ENCODE measurements at regions not wholly inside any gene's neighbourhood (a gene's known extent, or its start where the extent isn't known, plus 50 kb on each side); places are given as distances from the start of the nearest gene placed in this dataset.

DNA sequence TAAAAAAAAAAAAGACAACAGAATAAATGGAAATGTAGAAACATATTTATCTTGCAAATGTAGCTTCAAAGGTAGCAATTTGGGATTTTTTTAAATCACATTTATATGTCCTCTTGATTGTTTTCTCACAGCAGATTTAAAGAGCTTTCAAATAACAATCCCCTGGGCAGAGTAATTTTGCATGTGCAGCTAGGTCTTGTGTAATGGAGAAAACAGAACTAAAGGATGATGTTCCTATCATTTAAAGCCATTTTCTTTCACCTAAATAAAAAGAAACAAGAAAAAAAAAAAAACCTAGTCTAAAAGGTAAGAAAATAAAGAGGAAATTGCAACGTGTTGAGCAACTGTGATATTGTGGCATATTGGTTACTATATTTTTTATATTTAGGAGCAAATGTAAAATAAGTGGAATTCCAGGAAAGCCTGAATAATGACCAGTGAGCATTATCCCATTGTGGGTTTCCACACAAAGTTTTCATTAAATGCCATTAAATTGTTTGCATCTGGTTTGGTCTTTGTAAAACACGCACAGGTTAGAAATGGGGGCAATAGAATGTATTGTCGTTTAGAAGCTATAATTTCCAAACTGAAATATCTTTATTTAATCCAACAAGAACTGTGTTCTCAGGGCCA is 215.6 kb downstream of the SLC6A15 start:
- no peaks in the 10 kb centered on the region for H3K27me3 Mint-ChIP-seq (ENCODE audit: low read depth)

DNA sequence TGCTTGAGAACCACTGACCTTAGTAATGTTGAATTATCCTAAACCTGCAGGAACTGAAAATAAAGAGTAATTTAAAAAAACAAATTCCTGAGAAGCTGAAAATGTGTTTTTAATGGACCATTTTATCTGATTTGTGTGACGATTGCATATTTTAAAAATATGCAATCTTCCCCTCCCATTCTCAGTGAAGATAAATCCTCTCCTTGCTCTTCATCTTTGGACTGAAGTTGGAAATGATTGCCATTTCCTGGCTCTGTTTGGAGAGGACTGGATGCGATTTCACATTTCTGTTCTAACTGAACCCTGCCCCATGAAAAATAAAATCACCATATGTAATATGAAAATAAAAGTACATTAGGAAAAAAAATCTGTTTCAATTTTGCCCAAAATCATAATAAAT is 216.3 kb downstream of the SLC6A15 start:
- intact Hi-C loops (cut with micrococcal nuclease), result no loop called here
- Mint-ChIP-seq H3K27ac (no peak overlapping the region), H3K4me3 (ENCODE audit: low read depth) (no peak overlapping the region), H3K27me3 (ENCODE audit: low read depth) (no peaks in the 10 kb centered on the region), H3K4me1 (ENCODE audit: low read depth) (no peaks in the 10 kb centered on the region), H3K36me3 (ENCODE audit: low read depth) (no peaks in the 10 kb centered on the region), H3K9me3 (no peaks in the 10 kb centered on the region)
- DNase-seq (ENCODE audit: low spot score), result no peak

More for the DNA sequence above, 215.6 kb downstream of the SLC6A15 start:
- Mint-ChIP-seq H3K36me3 (ENCODE audit: low read depth) (no peaks in the 10 kb centered on the region), H3K27ac (no peak overlapping the region), H3K4me3 (ENCODE audit: low read depth) (no peak overlapping the region), H3K9me3 (no peaks in the 10 kb centered on the region), H3K4me1 (ENCODE audit: low read depth) (peaks cover 1% of the 10 kb centered on the region)
- DNase-seq (ENCODE audit: low spot score), result no peak
- intact Hi-C loops (cut with micrococcal nuclease), result no loop called here

DNA sequence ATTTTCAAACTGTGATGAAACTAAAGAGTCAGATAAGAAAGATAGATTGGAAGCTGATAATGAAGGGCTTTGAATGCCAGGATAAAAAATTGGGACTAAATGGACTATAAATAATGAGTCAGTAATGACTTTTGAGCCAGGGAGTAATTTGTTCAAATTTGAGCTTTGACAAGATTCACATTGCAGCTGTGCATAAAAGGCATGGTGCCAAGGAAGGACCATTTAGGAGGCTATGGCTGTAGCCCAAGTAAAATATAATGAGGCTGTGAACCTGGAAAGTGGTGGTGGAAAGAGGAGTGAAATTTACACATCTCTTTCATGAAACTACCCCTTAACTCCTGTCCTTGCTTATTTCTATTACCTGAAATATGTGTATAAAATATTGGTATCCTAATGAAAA is 218.5 kb downstream of the SLC6A15 start:
- no peak for DNase-seq (ENCODE audit: low spot score)
- Mint-ChIP-seq H3K4me3 (ENCODE audit: low read depth) (no peak overlapping the region), H3K27ac (no peak overlapping the region), H3K9me3 (no peaks in the 10 kb centered on the region), H3K36me3 (ENCODE audit: low read depth) (no peaks in the 10 kb centered on the region), H3K27me3 (ENCODE audit: low read depth) (no peaks in the 10 kb centered on the region), H3K4me1 (ENCODE audit: low read depth) (no peaks in the 10 kb centered on the region)
- intact Hi-C loops (cut with micrococcal nuclease), result no loop called here

DNA sequence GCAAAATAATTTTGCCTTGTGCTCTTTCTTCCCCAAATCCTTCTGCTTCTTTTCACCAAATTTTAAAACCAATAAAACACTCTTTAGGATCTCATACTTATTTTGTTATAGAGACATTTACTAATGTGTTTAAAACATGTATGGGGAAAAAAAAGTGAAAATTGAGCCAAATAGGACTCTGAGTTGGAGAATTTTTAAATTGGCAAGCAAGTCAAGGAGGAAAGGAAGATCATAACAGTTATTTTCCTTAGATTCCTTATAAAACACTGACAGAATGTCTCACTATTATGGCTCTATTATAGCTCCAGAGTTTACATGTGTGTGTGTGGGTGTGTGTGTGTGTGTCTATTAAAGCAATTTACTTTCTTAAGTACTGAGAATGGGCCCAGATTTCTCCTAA is 220.5 kb downstream of the SLC6A15 start:
- Mint-ChIP-seq H3K9me3 (no peaks in the 10 kb centered on the region), H3K27me3 (ENCODE audit: low read depth) (no peaks in the 10 kb centered on the region), H3K4me3 (ENCODE audit: low read depth) (no peak overlapping the region), H3K27ac (no peak overlapping the region), H3K36me3 (ENCODE audit: low read depth) (no peaks in the 10 kb centered on the region), H3K4me1 (ENCODE audit: low read depth) (no peaks in the 10 kb centered on the region)
- no peak for DNase-seq (ENCODE audit: low spot score)
- intact Hi-C loops (cut with micrococcal nuclease), result no loop called here

DNA sequence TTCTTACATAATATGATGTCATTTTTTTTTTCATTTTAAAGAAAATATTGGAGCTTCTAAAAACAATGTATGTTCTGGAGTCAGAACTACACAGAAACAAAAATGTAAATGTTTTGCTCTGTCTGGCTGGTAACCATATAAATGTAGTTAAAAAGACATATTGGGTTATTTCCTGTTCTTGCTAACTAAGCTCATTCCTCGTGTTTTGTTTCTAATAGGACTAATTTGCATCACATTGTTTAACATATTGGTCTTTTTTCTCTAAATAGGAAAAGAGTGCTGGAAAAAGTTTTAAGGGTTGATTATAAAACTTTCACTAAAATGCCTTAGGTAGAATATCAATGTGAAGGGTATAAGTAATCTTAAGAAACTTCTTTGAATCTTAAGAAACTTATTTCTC is 221.3 kb downstream of the SLC6A15 start:
- intact Hi-C loops (cut with micrococcal nuclease), result no loop called here
- no peak overlapping the region for H3K4me3 Mint-ChIP-seq (ENCODE audit: low read depth)
- no peak overlapping the region for H3K27ac Mint-ChIP-seq

DNA sequence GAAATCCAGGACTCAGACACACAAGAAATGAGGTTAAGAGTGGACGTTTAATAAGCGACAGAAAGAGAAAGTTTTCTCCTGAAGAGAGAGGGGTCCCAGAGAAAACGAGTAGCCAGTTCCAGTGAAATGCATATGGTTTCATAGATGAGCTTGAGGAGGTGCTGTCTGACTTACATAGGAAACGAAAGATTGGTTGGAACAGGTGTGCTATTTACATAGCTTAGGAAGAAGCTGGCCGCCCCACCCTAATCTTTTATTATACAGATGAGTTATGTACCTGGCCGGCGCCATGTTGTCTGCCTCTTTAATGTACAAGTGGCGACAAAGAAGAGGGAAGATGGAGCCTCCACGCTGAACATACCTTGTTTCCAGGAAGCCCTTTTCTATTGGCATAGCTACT is 223.0 kb downstream of the SLC6A15 start:
- no peak overlapping the region for H3K4me3 Mint-ChIP-seq (ENCODE audit: low read depth)
- intact Hi-C loops (cut with micrococcal nuclease), result no loop called here
- no peak for DNase-seq (ENCODE audit: low spot score)

More for the DNA sequence above, 221.3 kb downstream of the SLC6A15 start:
- no peaks in the 10 kb centered on the region for H3K9me3 Mint-ChIP-seq
- no peaks in the 10 kb centered on the region for H3K27me3 Mint-ChIP-seq (ENCODE audit: low read depth)
- H3K36me3 Mint-ChIP-seq (ENCODE audit: low read depth), result no peaks in the 10 kb centered on the region
- no peak for DNase-seq (ENCODE audit: low spot score)
- H3K4me1 Mint-ChIP-seq (ENCODE audit: low read depth), result no peaks in the 10 kb centered on the region

DNA sequence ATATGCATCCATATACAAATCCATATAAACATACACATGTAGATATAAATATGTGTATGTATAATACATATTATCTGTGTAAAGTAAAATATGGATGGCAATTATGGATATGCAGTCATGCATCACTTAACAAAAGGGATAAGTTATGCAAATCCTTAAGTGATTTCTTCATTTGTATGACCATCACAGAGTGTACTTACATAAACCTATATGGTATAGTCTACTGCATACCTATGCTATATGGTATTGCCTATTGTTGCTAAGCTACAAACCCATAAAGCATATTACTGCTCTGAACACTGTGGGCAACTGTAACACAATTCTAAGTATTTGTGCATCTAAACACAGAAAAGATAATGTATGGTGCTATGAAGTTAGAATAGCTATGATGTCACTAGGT is 227.2 kb downstream of the SLC6A15 start:
- Mint-ChIP-seq H3K36me3 (ENCODE audit: low read depth) (no peaks in the 10 kb centered on the region), H3K4me1 (ENCODE audit: low read depth) (no peaks in the 10 kb centered on the region), H3K9me3 (no peaks in the 10 kb centered on the region), H3K27ac (no peak overlapping the region), H3K27me3 (ENCODE audit: low read depth) (no peaks in the 10 kb centered on the region), H3K4me3 (ENCODE audit: low read depth) (no peak overlapping the region)
- DNase-seq (ENCODE audit: low spot score), result no peak
- intact Hi-C loops (cut with micrococcal nuclease), result no loop called here

More for the DNA sequence above, 223.0 kb downstream of the SLC6A15 start:
- no peak overlapping the region for H3K27ac Mint-ChIP-seq
- no peaks in the 10 kb centered on the region for H3K4me1 Mint-ChIP-seq (ENCODE audit: low read depth)
- no peaks in the 10 kb centered on the region for H3K27me3 Mint-ChIP-seq (ENCODE audit: low read depth)
- H3K36me3 Mint-ChIP-seq (ENCODE audit: low read depth), result no peaks in the 10 kb centered on the region
- H3K9me3 Mint-ChIP-seq, result no peaks in the 10 kb centered on the region

DNA sequence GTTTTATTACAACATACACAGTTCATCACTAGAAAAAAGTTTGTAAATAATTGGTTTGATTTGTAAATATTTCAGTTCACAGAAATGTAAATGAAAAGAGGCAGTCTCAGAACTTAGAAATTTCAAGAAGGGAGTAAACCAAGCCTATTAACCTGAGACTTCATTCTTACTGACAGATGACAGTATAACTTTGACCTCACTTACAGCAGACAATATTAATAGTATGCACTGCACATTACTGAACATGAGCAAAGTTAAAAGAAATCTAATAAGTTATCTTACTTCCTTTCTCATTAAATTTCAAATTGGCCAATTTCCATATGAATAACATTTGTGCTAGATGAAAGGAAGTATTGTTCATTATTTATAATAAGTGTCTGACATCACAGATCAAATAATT is 235.8 kb downstream of the SLC6A15 start:
- intact Hi-C loops (cut with micrococcal nuclease), result no loop called here
- no peaks in the 10 kb centered on the region for H3K27me3 Mint-ChIP-seq (ENCODE audit: low read depth)

DNA sequence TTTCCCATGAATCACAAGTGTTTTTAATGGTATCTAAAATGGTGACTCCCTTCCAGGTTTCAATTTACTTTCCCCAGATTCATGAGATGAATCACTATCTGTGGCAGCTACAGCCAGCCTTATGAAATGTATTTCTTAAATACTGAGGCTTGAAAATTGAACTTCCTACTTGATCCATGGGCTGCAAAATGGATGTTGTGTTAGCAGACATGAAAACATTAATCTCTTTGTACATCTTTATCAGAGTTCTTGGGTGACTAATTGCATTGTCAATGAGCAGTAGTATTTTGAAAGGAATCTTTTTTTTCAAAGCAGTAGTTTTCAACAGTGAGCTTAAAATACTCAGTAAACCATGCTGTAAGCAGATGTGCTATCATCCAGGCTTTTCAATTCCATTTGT is 250.8 kb downstream of the SLC6A15 start:
- Mint-ChIP-seq H3K27ac (no peak overlapping the region), H3K27me3 (ENCODE audit: low read depth) (no peaks in the 10 kb centered on the region), H3K4me1 (ENCODE audit: low read depth) (no peaks in the 10 kb centered on the region), H3K9me3 (no peaks in the 10 kb centered on the region), H3K4me3 (ENCODE audit: low read depth) (no peak overlapping the region), H3K36me3 (ENCODE audit: low read depth) (no peaks in the 10 kb centered on the region)
- DNase-seq (ENCODE audit: low spot score), result no peak
- intact Hi-C loops (cut with micrococcal nuclease), result no loop called here

More for the DNA sequence above, 235.8 kb downstream of the SLC6A15 start:
- Mint-ChIP-seq H3K4me1 (ENCODE audit: low read depth) (no peaks in the 10 kb centered on the region), H3K4me3 (ENCODE audit: low read depth) (no peak overlapping the region), H3K36me3 (ENCODE audit: low read depth) (no peaks in the 10 kb centered on the region), H3K9me3 (no peaks in the 10 kb centered on the region), H3K27ac (no peak overlapping the region)
- no peak for DNase-seq (ENCODE audit: low spot score)

DNA sequence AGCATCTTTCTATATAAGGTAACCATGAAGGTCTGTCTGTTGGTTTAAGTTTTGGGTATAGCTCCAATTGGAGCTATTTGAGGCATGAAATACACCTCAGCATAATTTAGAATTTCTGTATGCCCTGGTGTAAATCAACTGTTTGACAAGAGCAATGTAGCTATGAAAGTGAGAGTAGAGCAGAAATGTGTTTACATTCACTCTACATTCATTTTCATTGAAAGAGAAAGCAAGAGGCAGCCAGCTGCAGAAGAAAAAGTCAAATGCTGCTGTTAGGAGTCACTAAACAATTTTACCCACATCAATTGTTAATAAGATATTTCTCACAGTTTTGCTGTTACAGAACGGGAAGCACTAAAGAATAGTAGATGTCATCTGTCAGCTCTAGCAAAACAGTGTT is 252.5 kb downstream of the SLC6A15 start:
- intact Hi-C loops (cut with micrococcal nuclease), result no loop called here
- H3K27ac Mint-ChIP-seq, result no peak overlapping the region
- no peak for DNase-seq (ENCODE audit: low spot score)
- no peaks in the 10 kb centered on the region for H3K36me3 Mint-ChIP-seq (ENCODE audit: low read depth)
- no peaks in the 10 kb centered on the region for H3K4me1 Mint-ChIP-seq (ENCODE audit: low read depth)
- H3K9me3 Mint-ChIP-seq, result no peaks in the 10 kb centered on the region
- H3K4me3 Mint-ChIP-seq (ENCODE audit: low read depth), result no peak overlapping the region
- no peaks in the 10 kb centered on the region for H3K27me3 Mint-ChIP-seq (ENCODE audit: low read depth)

DNA sequence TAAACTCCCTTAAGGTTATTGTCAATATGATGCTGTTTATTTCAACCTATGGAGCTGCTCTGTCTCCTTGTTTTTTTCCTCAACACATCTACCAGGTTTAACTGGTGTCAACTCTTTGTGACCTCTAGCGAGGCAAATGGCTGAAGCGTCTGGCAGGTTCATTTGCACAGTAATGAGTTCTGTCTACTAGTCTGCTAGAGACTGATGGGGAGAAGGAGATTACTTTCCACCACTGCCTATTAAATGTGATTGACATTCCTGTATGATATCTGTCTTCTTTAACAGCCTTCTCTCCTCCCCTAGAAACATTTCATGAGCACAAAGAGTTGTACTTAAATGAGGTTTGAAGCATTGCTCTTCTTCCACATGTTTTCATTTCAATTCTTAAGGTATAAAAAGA is 253.7 kb downstream of the SLC6A15 start:
- Mint-ChIP-seq H3K4me1 (ENCODE audit: low read depth) (no peaks in the 10 kb centered on the region), H3K9me3 (no peaks in the 10 kb centered on the region), H3K36me3 (ENCODE audit: low read depth) (no peaks in the 10 kb centered on the region), H3K27ac (no peak overlapping the region), H3K27me3 (ENCODE audit: low read depth) (no peaks in the 10 kb centered on the region), H3K4me3 (ENCODE audit: low read depth) (no peak overlapping the region)
- DNase-seq (ENCODE audit: low spot score), result no peak
- intact Hi-C loops (cut with micrococcal nuclease), result no loop called here

DNA sequence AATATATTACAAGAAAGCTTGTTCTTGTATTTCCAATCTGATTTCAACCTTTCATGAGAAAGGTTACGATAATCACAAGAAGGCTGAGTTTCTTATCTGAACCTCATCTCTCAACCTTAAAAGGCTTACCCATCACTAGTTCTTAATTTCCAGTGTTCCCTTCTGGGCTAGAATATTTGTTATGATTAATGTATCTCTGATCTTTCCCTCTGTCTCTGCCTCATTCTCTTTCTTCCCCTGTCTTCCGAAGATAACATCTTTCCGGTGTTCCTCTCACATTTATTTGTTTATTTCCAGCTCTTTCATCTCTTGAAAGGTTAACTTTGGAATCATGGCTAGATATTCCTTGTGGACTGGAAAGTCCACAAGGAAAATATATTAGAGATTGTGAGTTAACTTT is 255.9 kb downstream of the SLC6A15 start:
- Mint-ChIP-seq H3K4me3 (ENCODE audit: low read depth) (no peak overlapping the region), H3K9me3 (no peaks in the 10 kb centered on the region), H3K36me3 (ENCODE audit: low read depth) (no peaks in the 10 kb centered on the region), H3K4me1 (ENCODE audit: low read depth) (no peaks in the 10 kb centered on the region), H3K27ac (no peak overlapping the region), H3K27me3 (ENCODE audit: low read depth) (no peaks in the 10 kb centered on the region)
- intact Hi-C loops (cut with micrococcal nuclease), result no loop called here
- DNase-seq (ENCODE audit: low spot score), result no peak

DNA sequence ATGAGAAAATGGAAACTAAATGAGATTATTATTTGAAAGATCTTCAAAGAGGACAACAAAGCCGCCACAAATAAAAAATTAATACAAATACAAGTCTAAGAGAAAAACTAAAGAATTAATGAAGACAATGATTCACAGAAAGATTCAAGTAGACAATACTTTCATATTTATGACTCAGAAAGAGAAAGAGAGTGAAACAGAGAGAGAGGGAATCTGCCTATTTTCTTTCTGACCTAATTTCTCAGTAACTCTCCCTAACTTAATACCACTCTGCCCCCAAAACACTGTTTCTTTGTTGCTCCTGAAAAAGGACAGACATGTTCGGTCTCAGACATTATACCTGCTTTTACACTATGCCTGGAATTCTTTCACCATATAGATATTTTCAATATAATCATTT is 259.1 kb downstream of the SLC6A15 start:
- H3K4me3 Mint-ChIP-seq (ENCODE audit: low read depth), result no peak overlapping the region
- no peak for DNase-seq (ENCODE audit: low spot score)
- H3K4me1 Mint-ChIP-seq (ENCODE audit: low read depth), result no peaks in the 10 kb centered on the region
- no peaks in the 10 kb centered on the region for H3K27me3 Mint-ChIP-seq (ENCODE audit: low read depth)
- H3K36me3 Mint-ChIP-seq (ENCODE audit: low read depth), result no peaks in the 10 kb centered on the region
- no peak overlapping the region for H3K27ac Mint-ChIP-seq
- intact Hi-C loops (cut with micrococcal nuclease), result no loop called here
- no peaks in the 10 kb centered on the region for H3K9me3 Mint-ChIP-seq

DNA sequence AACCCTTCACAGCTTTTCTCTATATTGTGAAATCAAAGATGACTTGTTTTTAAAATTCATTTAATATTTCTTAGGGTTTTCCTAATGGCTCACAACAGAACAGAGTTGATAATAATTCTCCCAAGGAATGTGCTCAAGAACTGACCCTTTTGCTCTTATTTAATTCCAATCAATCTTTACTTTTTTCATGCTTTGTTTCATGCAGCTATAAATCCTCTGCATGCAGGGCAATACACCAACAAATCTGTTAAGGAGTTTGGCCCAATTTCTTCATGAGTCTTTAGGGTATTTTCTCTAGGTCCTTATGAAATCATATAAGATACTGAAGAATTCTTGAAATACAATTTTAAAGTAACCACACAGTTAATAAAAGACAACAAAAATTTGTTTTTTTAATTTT is 264.2 kb downstream of the SLC6A15 start:
- no peak overlapping the region for H3K27ac Mint-ChIP-seq
- H3K36me3 Mint-ChIP-seq (ENCODE audit: low read depth), result no peaks in the 10 kb centered on the region
- H3K27me3 Mint-ChIP-seq (ENCODE audit: low read depth), result no peaks in the 10 kb centered on the region
- H3K9me3 Mint-ChIP-seq, result no peaks in the 10 kb centered on the region
- intact Hi-C loops (cut with micrococcal nuclease), result no loop called here
- H3K4me3 Mint-ChIP-seq (ENCODE audit: low read depth), result no peak overlapping the region
- DNase-seq (ENCODE audit: low spot score), result no peak
- H3K4me1 Mint-ChIP-seq (ENCODE audit: low read depth), result no peaks in the 10 kb centered on the region

All from activated T-helper 2 cell treated with anti-CD3 and anti-CD28 coated beads, Interferon-gamma antibody, Interleukin-2, Interleukin-4, amounts not matched to agents 10 μg/mL and 5 μg/mL and 100 μg/mL, durations not matched to agents 14 hours and 24 hours and 36 hours (primary cell).